Natural killer cell treated with Interleukin-12 subunit alpha and Interleukin-12 subunit beta and Interleukin-15 and Interleukin-18, amount 100 ng/mL, for 72 hours (primary cell): ENCODE measurements at regions not wholly inside any gene's neighbourhood (a gene's known extent, or its start where the extent isn't known, plus 50 kb on each side); places are given as distances from the start of the nearest gene placed in this dataset.

Source experiments
- ATAC-seq, 2 donors: fragments of 150-1000 bp; cut with Tn5 transposase in 1 of 2; sonication (Bioruptor Pico), chemical (Tn5 transposase) in 1 of 2; 2 replicates each; pipeline ENCODE4 v1.10.0; 2021
- DNase-seq: peaks from one replicate; pipeline ENCODE4 v3.0.0; 2022; ENCODE audit warnings: low spot score
- H3K27ac Mint-ChIP-seq, 2 donors: 1 replicate in 1 of 2; 2 replicates in 1 of 2; pipeline ENCODE4 v1.8.0; 2022; ENCODE audit warnings: mixed read lengths in 2 of 2, mild to moderate bottlenecking in 1 of 2, moderate library complexity in 1 of 2
- H3K27me3 Mint-ChIP-seq, 2 donors: 1 replicate in 1 of 2; 2 replicates in 1 of 2; pipeline ENCODE4 v1.8.0; 2022; ENCODE audit warnings: mixed read lengths in 2 of 2
- H3K36me3 Mint-ChIP-seq: one replicate; pipeline ENCODE4 v1.8.0; 2022; ENCODE audit warnings: mixed read lengths
- H3K4me1 Mint-ChIP-seq, 2 donors: 1 replicate in 1 of 2; 2 replicates in 1 of 2; pipeline ENCODE4 v1.8.0; 2022; ENCODE audit warnings: low read depth in 2 of 2, mixed read lengths in 2 of 2, mild to moderate bottlenecking in 1 of 2
- H3K4me3 Mint-ChIP-seq: one replicate; pipeline ENCODE4 v1.8.0; 2022; ENCODE audit warnings: mixed read lengths
- H3K9me3 Mint-ChIP-seq: 2 replicates; pipeline ENCODE4 v1.8.0; 2022; ENCODE audit warnings: mixed read lengths

DNA sequence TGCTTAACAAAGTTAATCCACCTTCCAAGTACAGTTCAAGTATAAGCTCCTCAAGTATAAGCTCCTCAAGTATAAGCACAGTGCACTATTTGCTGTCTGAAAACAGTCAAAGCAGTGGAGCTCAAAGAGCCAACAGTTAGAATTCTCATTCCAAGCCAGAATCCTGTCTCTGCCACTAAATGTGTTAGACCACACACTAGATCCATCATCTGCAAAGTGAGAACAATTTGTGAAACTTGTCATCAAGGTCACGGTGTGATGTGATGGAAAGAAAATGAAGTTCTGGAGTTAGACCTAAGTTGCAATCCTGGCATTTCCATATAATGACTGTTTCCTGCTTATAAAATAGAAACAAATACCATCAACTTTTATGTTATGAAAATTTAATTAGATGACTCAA, 602.5 kb downstream of the TNS3 start:
- H3K27me3 Mint-ChIP-seq = no peaks in the 10 kb centered on the region
- no peak overlapping the region for H3K27ac Mint-ChIP-seq
- ATAC-seq (no peak), DNase-seq (no peak)
- no peaks in the 10 kb centered on the region for H3K4me1 Mint-ChIP-seq
- H3K4me3 Mint-ChIP-seq = no peak overlapping the region
- H3K36me3 Mint-ChIP-seq = no peaks in the 10 kb centered on the region
- H3K9me3 Mint-ChIP-seq = no peaks in the 10 kb centered on the region

GRCh38 chr7:46975493-46975892, 606.4 kb downstream of the TNS3 start:
- H3K27ac Mint-ChIP-seq = no peak overlapping the region
- ATAC-seq (no peak), DNase-seq (no peak)
- no peaks in the 10 kb centered on the region for H3K36me3 Mint-ChIP-seq
- no peak overlapping the region for H3K4me3 Mint-ChIP-seq
- no peaks in the 10 kb centered on the region for H3K4me1 Mint-ChIP-seq
- H3K9me3 Mint-ChIP-seq = no peaks in the 10 kb centered on the region
- no peaks in the 10 kb centered on the region for H3K27me3 Mint-ChIP-seq

DNA sequence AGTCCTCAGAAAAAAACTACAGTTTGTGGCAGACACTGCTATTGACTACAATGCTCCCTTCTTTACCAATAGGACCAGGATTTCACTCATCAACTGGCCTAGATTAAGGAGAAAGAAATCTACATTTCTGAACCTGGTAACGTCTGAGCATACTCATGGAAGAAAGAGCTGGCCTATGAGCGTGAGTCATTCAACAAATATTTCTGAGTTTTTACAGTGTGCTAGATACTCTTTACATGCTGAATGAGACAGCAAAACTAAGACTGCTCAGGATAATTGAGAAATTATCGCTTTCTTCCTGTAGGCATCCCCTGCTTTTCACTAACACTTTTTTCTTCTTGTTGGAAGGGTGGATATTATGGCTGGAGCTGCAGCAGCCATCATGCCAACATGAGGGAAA, 609.7 kb downstream of the TNS3 start:
- Mint-ChIP-seq H3K4me1 (no peaks in the 10 kb centered on the region), H3K27ac (no peak overlapping the region), H3K36me3 (no peaks in the 10 kb centered on the region), H3K27me3 (no peaks in the 10 kb centered on the region), H3K9me3 (peaks cover 10% of the 10 kb centered on the region), H3K4me3 (no peak overlapping the region)
- no peak for DNase-seq
- ATAC-seq = no peak

DNA sequence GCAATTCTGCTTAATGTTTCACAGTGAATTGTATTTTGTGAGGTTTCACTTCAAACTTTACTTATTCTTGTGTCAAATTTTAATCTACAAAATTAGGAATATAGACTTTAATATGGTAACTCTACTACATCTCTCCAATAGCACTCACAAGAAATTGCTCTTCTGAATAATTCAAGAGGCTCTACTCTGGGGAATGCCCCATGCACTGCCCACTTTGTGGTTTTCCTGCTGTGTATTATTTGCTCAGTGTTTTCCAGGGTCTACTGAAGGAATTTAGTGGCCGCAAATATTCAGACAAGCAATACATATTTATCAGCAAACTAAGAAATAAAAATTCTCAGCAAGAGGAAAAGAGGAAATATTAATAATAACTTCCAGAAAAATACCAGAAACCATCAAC, 611.4 kb downstream of the TNS3 start:
- Mint-ChIP-seq H3K4me1 (no peaks in the 10 kb centered on the region), H3K27ac (no peak overlapping the region), H3K4me3 (no peak overlapping the region), H3K27me3 (no peaks in the 10 kb centered on the region), H3K9me3 (peaks cover 10% of the 10 kb centered on the region), H3K36me3 (no peaks in the 10 kb centered on the region)
- no peak for ATAC-seq
- no peak for DNase-seq

- H3K9me3 Mint-ChIP-seq = peaks cover 10% of the 10 kb centered on the region
- no peak for ATAC-seq
- peaks cover 3% of the 10 kb centered on the region for H3K36me3 Mint-ChIP-seq
- no peak overlapping the region for H3K27ac Mint-ChIP-seq
- H3K27me3 Mint-ChIP-seq = no peaks in the 10 kb centered on the region
- no peak overlapping the region for H3K4me3 Mint-ChIP-seq
- DNase-seq = no peak
- no peaks in the 10 kb centered on the region for H3K4me1 Mint-ChIP-seq
These were observed 611.8 kb downstream of the TNS3 start for GRCh38 chr7:46970131-46970430.

DNA sequence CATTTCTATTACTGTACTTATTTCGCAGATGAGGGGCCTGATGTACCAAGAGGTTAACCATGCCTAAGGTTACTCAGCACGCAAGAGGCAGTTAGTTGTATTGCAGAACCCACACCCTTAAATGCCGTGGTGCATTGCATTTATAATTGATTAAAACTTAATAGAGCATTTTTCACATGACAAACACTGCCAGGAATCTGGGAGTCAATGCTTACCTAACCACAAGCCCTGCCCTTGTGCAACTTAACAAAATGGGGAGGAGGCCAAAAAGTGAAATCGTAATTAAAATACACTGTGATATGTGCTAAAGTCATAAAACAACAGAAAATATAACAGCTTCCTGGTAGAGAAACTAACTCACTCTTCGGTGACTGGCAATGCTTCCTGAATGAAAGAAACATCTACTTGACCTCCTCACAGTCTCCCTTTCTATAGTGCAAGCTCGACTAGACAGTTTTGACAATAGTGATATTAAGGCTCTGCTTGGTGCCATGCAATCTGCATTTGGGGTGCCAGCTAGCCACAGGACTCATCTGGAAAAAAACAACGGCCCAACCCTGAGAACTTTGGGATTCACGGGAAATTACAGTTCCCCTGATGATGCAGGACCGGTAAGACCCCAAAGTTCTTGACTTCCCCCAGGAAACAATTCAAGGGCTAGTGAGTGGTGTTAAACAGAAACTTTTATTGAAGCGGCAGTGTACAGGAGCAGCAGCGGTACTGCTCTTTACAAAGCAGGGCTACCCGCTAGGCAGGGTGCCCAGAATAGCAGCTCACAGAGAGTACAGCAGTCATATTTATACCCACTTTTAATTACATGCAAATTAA, 612.4 kb downstream of the TNS3 start:
- Mint-ChIP-seq H3K27ac (no peak overlapping the region), H3K36me3 (peaks cover 8% of the 10 kb centered on the region), H3K4me3 (no peak overlapping the region), H3K9me3 (peaks cover 15% of the 10 kb centered on the region), H3K4me1 (no peaks in the 10 kb centered on the region), H3K27me3 (no peaks in the 10 kb centered on the region)
- DNase-seq (no peak), ATAC-seq (no peak)

DNA sequence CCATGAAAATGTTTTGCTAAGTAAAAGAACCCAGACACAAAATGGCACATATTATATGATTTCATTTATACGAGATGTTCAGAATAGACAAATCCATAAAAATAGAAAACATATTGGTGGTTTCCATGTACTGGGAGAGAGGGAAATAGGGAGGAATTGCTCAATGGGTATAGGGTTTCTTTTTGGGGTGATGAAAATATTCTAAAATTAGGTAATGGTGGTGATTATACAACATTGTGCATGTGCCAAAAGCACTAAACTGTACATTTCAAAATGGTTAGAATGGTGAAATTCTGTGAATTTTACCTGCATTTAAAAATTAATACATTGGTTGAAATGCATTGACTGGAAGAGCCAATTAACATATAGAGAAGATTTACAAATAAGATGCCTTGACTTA, 613.9 kb downstream of the TNS3 start:
- Mint-ChIP-seq H3K27me3 (no peaks in the 10 kb centered on the region), H3K36me3 (peaks cover 18% of the 10 kb centered on the region), H3K9me3 (peaks cover 24% of the 10 kb centered on the region)

GRCh38 chr7:46963719-46964118, 618.2 kb downstream of the TNS3 start:
- peaks cover 25% of the 10 kb centered on the region for H3K9me3 Mint-ChIP-seq
- H3K27ac Mint-ChIP-seq = no peak overlapping the region
- DNase-seq = no peak
- no peaks in the 10 kb centered on the region for H3K4me1 Mint-ChIP-seq
- ATAC-seq = no peak
- no peaks in the 10 kb centered on the region for H3K27me3 Mint-ChIP-seq
- no peak overlapping the region for H3K4me3 Mint-ChIP-seq
- peaks cover 23% of the 10 kb centered on the region for H3K36me3 Mint-ChIP-seq

More for the DNA sequence above, 613.9 kb downstream of the TNS3 start:
- H3K4me3 Mint-ChIP-seq = no peak overlapping the region
- ATAC-seq (no peak), DNase-seq (no peak)
- no peaks in the 10 kb centered on the region for H3K4me1 Mint-ChIP-seq
- no peak overlapping the region for H3K27ac Mint-ChIP-seq

DNA sequence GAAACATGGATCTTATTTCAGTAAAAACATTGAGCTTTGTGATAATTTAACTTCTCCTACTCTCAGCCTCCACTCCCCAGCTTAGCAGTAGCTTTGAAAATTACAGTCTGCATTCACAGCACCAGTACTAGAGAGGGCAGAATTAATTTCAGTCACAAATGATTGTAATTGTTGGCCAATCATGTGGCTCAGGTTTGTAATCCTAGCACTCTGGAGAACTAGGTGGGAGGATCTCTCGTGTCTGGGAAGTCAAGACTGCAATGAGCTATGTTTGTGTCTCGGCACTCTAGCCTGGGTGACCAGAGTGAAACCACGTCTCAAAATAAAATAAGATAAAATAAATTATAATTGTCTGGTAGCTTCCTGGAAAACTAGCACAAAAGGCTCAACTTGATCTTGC, 620.9 kb downstream of the TNS3 start:
- Mint-ChIP-seq H3K9me3 (peaks cover 25% of the 10 kb centered on the region), H3K36me3 (peaks cover 23% of the 10 kb centered on the region), H3K4me1 (no peaks in the 10 kb centered on the region), H3K4me3 (no peak overlapping the region), H3K27ac (no peak overlapping the region), H3K27me3 (no peaks in the 10 kb centered on the region)
- ATAC-seq = no peak
- no peak for DNase-seq

GRCh38 chr7:46957195-46957594, 624.7 kb downstream of the TNS3 start:
- DNase-seq = no peak
- peaks cover 12% of the 10 kb centered on the region for H3K9me3 Mint-ChIP-seq
- H3K36me3 Mint-ChIP-seq = no peaks in the 10 kb centered on the region
- no peak for ATAC-seq
- H3K27ac Mint-ChIP-seq = no peak overlapping the region
- H3K4me1 Mint-ChIP-seq = no peaks in the 10 kb centered on the region
- H3K27me3 Mint-ChIP-seq = no peaks in the 10 kb centered on the region
- no peak overlapping the region for H3K4me3 Mint-ChIP-seq

GRCh38 chr7:46955531-46955930, 626.4 kb downstream of the TNS3 start:
- no peaks in the 10 kb centered on the region for H3K27me3 Mint-ChIP-seq
- no peaks in the 10 kb centered on the region for H3K36me3 Mint-ChIP-seq
- H3K4me3 Mint-ChIP-seq = no peak overlapping the region
- DNase-seq (no peak), ATAC-seq (no peak)
- no peak overlapping the region for H3K27ac Mint-ChIP-seq
- H3K9me3 Mint-ChIP-seq = peaks cover 15% of the 10 kb centered on the region
- no peaks in the 10 kb centered on the region for H3K4me1 Mint-ChIP-seq

- no peak overlapping the region for H3K4me3 Mint-ChIP-seq
- H3K27me3 Mint-ChIP-seq = no peaks in the 10 kb centered on the region
- H3K27ac Mint-ChIP-seq = no peak overlapping the region
- H3K9me3 Mint-ChIP-seq = peaks cover 17% of the 10 kb centered on the region
- ATAC-seq (no peak), DNase-seq (no peak)
- no peaks in the 10 kb centered on the region for H3K4me1 Mint-ChIP-seq
- H3K36me3 Mint-ChIP-seq = no peaks in the 10 kb centered on the region
These were observed 627.7 kb downstream of the TNS3 start for GRCh38 chr7:46954181-46954580.

DNA sequence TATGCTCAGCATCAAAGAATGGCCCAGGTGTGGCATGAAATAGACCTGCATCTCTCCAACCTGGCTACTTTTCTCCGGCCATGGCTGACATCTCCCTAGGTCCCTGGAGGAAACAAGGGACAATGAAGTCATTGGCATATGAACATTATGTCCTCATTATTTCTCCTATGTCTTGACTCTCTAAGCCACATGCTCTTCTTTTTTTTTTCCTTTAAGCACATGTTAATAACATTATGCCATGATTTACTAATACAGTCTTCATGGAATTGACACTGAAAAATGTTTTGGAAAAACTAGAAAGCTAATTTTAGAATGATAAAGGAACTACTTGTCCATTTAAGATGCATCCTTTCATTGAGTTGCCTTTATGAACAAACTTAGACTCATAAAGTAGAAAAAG, 628.9 kb downstream of the TNS3 start:
- no peaks in the 10 kb centered on the region for H3K4me1 Mint-ChIP-seq
- H3K9me3 Mint-ChIP-seq = peaks cover 12% of the 10 kb centered on the region
- no peaks in the 10 kb centered on the region for H3K27me3 Mint-ChIP-seq
- no peak for ATAC-seq
- DNase-seq = no peak
- no peaks in the 10 kb centered on the region for H3K36me3 Mint-ChIP-seq
- no peak overlapping the region for H3K27ac Mint-ChIP-seq
- no peak overlapping the region for H3K4me3 Mint-ChIP-seq

GRCh38 chr7:46949270-46949931, 632.5 kb downstream of the TNS3 start:
- no peaks in the 10 kb centered on the region for H3K36me3 Mint-ChIP-seq
- no peak overlapping the region for H3K4me3 Mint-ChIP-seq
- ATAC-seq (no peak), DNase-seq (no peak)
- no peaks in the 10 kb centered on the region for H3K4me1 Mint-ChIP-seq
- no peaks in the 10 kb centered on the region for H3K27me3 Mint-ChIP-seq
- H3K9me3 Mint-ChIP-seq = peaks cover 10% of the 10 kb centered on the region
- H3K27ac Mint-ChIP-seq = no peak overlapping the region

DNA sequence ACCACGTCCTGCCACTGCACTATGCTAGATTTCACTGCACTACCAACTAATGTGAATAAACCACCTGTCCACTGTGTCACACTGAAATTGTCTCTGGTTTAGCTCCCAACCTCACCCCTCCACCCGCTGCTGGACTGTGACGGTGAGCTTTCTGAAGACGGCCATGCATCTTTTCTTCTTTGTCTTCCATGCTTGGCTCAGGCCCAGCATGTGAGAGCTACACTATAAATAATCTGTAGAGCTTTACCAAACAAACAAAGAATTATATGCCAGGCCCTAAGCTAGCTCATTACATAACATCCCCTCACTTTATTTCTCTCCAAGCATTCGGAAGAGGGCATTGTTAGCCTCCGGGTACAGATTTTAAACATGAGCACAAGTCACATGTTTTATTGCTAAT, 633.2 kb downstream of the TNS3 start:
- Mint-ChIP-seq H3K4me1 (no peaks in the 10 kb centered on the region), H3K4me3 (no peak overlapping the region), H3K27ac (no peak overlapping the region), H3K27me3 (no peaks in the 10 kb centered on the region), H3K36me3 (no peaks in the 10 kb centered on the region), H3K9me3 (peaks cover 13% of the 10 kb centered on the region)
- no peak for DNase-seq
- ATAC-seq = no peak
